ENCODE measurements at regions not wholly inside any gene's neighbourhood (a gene's known extent, or its start where the extent isn't known, plus 50 kb on each side); places are given as distances from the start of the nearest gene placed in this dataset.

DNA sequence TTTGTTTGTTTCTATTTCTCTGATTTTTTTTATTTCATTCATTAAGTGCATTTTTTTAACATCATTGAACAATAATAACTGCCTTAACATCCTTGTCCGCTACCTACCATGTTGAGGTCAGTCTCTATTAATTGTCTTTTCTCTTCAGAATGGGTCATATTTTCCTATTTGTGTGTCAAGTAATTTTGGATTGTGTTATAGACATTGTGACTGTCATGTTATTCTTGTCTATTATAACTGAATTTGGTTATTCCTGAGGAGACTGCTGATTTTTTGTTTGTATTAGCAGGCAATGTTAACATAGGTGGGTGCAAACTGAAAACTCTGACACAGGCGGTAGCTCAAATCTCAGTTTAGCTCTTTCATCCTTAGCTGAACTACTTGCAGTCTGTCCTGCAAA, 169.9 kb downstream of the DICER1 start:
- H3K4me3 ChIP-seq (ENCODE audit: low read depth, low read length) = no peak overlapping the region
- no peak for DNase-seq (ENCODE audit: low read depth)
- no peak for TF ChIP-seq CTCF (IDR thresholded peaks at IDR 0.05; ENCODE audit: insufficient read depth, low read length)

DNA sequence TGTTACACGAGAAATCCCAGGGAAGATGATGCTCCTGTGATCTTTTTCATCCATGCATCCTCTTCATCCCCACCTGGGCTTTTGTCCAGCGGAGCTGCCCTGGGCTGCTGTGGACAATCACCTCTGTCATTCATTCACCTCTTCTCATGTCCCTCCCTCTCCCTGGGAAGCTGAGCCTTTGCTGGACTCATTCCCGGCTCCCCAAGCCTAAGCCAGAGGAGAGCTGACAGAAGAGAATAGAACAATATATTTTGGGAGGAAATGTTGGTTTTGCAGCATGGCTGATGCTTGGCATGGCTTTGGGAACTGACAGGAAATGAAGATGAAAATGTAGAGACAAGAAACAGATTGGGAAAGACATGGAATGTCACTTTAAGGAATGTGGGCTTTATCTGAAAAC, 177.4 kb downstream of the DICER1 start:
- no peak for DNase-seq (ENCODE audit: low read depth)
- no peak overlapping the region for H3K4me3 ChIP-seq (ENCODE audit: low read depth, low read length)
- no peak for TF ChIP-seq CTCF (IDR thresholded peaks at IDR 0.05; ENCODE audit: insufficient read depth, low read length)

- no peak for TF ChIP-seq CTCF (IDR thresholded peaks at IDR 0.05; ENCODE audit: insufficient read depth, low read length)
- no peak for DNase-seq (ENCODE audit: low read depth)
- no peak overlapping the region for H3K4me3 ChIP-seq (ENCODE audit: low read depth, low read length)
Measured at GRCh38 chr14:94977016-94977415, 180.3 kb downstream of the DICER1 start.

GRCh38 chr14:94975366-94975765, 182.0 kb downstream of the DICER1 start:
- H3K4me3 ChIP-seq (ENCODE audit: low read depth, low read length) = no peak overlapping the region
- no peak for TF ChIP-seq CTCF (IDR thresholded peaks at IDR 0.05; ENCODE audit: insufficient read depth, low read length)
- no peak for DNase-seq (ENCODE audit: low read depth)

DNA sequence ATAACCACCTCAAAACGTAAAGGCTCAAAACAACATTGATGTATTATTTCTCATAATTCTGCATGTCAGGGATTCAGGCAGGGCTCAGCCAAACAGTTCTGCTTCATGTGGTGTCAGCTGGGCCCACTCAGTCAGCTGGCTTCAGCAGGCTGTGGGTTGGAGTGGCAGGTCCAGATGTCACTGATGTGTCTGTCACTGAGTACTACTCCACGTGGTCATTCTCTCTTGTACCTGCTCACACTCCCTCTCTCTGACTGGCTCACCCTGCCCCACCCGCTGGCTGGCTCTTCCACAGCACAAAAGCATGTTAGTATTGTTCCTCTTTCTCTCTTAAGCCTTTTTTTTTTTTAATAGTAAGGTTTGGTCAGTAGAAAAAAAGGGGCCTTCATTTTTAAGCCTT, 182.4 kb downstream of the DICER1 start:
- TF ChIP-seq CTCF (IDR thresholded peaks at IDR 0.05; ENCODE audit: insufficient read depth, low read length) = no peak
- no peak overlapping the region for H3K4me3 ChIP-seq (ENCODE audit: low read depth, low read length)
- no peak for DNase-seq (ENCODE audit: low read depth)

GRCh38 chr14:94974422-94974821, 182.9 kb downstream of the DICER1 start:
- no peak overlapping the region for H3K4me3 ChIP-seq (ENCODE audit: low read depth, low read length)
- DNase-seq (ENCODE audit: low read depth) = no peak
- TF ChIP-seq CTCF (IDR thresholded peaks at IDR 0.05; ENCODE audit: insufficient read depth, low read length) = no peak

DNA sequence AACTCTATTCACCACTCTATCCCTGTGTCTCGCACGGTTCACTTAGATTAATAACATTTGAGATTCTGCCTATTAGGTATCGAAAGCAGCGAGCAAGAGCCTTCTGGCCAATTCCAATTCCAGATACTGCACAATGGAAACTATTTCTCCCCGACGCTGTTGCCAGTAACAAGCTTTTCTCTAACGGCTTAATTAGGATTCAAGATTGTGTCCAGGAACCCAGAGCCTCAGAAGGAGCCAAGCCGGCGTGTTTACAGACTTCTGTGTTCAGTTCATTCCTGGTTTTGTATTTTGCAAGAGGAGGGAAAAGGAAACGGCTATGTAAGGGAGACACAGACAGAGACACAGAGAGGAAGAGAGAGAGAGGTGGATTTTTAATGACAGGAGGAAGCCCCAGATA, 185.6 kb downstream of the DICER1 start:
- peak; percentile 34 for DNase-seq (ENCODE audit: low read depth)
- no peak for TF ChIP-seq CTCF (IDR thresholded peaks at IDR 0.05; ENCODE audit: insufficient read depth, low read length)
- no peak overlapping the region for H3K4me3 ChIP-seq (ENCODE audit: low read depth, low read length)
